ENCODE measurements at regions not wholly inside any gene's neighbourhood (a gene's known extent, or its start where the extent isn't known, plus 50 kb on each side); places are given as distances from the start of the nearest gene placed in this dataset.

GRCh38 chr18:39190508-39190907 lies 1624.9 kb upstream of the CELF4 start:
- in situ Hi-C loops (cut with MboI; ENCODE audit: low pct_unique_long_range_greater_than_20kb, low sequenced_read_pairs, unreplicated experiment): no loop called here
- no peak for DNase-seq (ENCODE audit: low spot score)
- TF ChIP-seq CTCF (IDR thresholded peaks at IDR 0.05; ENCODE audit: extremely low read depth, insufficient read depth, missing control alignments): no peak

- in situ Hi-C loops (cut with MboI; ENCODE audit: low pct_unique_long_range_greater_than_20kb, low sequenced_read_pairs, unreplicated experiment): no loop called here
- TF ChIP-seq CTCF (IDR thresholded peaks at IDR 0.05; ENCODE audit: extremely low read depth, insufficient read depth, missing control alignments): no peak
- DNase-seq (ENCODE audit: low spot score): no peak
Observed at GRCh38 chr18:39188278-39188677, 1622.7 kb upstream of the CELF4 start.

- no peak for DNase-seq (ENCODE audit: low spot score)
- TF ChIP-seq CTCF (IDR thresholded peaks at IDR 0.05; ENCODE audit: extremely low read depth, insufficient read depth, missing control alignments): no peak
- in situ Hi-C loops (cut with MboI; ENCODE audit: low pct_unique_long_range_greater_than_20kb, low sequenced_read_pairs, unreplicated experiment): no loop called here
Observed at GRCh38 chr18:39186008-39186407, 1620.4 kb upstream of the CELF4 start.

- in situ Hi-C loops (cut with MboI; ENCODE audit: low pct_unique_long_range_greater_than_20kb, low sequenced_read_pairs, unreplicated experiment): no loop called here
- no peak for TF ChIP-seq CTCF (IDR thresholded peaks at IDR 0.05; ENCODE audit: extremely low read depth, insufficient read depth, missing control alignments)
- DNase-seq (ENCODE audit: low spot score): no peak
Observed at GRCh38 chr18:39184176-39184575, 1618.6 kb upstream of the CELF4 start.

GRCh38 chr18:39178166-39178565 lies 1612.6 kb upstream of the CELF4 start:
- in situ Hi-C loops (cut with MboI; ENCODE audit: low pct_unique_long_range_greater_than_20kb, low sequenced_read_pairs, unreplicated experiment): no loop called here
- TF ChIP-seq CTCF (IDR thresholded peaks at IDR 0.05; ENCODE audit: extremely low read depth, insufficient read depth, missing control alignments): no peak
- DNase-seq (ENCODE audit: low spot score): no peak

GRCh38 chr18:39172695-39173421 lies 1607.3 kb upstream of the CELF4 start:
- no peak for TF ChIP-seq CTCF (IDR thresholded peaks at IDR 0.05; ENCODE audit: extremely low read depth, insufficient read depth, missing control alignments)
- no peak for DNase-seq (ENCODE audit: low spot score)

More at GRCh38 chr18:39172695-39173421, 1607.3 kb upstream of the CELF4 start:
- in situ Hi-C loops (cut with MboI; ENCODE audit: low pct_unique_long_range_greater_than_20kb, low sequenced_read_pairs, unreplicated experiment): no loop called here
